Activated CD4-positive, alpha-beta T cell treated with anti-CD3 and anti-CD28 coated beads for 36 hours (primary cell): ENCODE measurements at regions not wholly inside any gene's neighbourhood (a gene's known extent, or its start where the extent isn't known, plus 50 kb on each side); places are given as distances from the start of the nearest gene placed in this dataset.

ENCODE experiments used
- ATAC-seq: fragments of 200-7000 bp; cut with Tn5 transposase; one replicate; pipeline ENCODE4 v1.10.0; 2021; ENCODE audit warnings: mild to moderate bottlenecking, moderate library complexity
- CTCF ChIA-PET: fragments of 350-600 bp; sonication (Branson Sonifier 250); formaldehyde crosslinking; loops from one replicate; lab custom pipeline; 2021; ENCODE audit warnings: antibody characterized with exemption; lab: Charles Lee
- POLR2A ChIA-PET: fragments of 350-600 bp; sonication (Branson Sonifier 250); formaldehyde crosslinking; loops from one replicate; lab custom pipeline; 2021; ENCODE audit warnings: antibody characterized with exemption, inconsistent platforms; lab: Charles Lee
- DNase-seq: peaks from one replicate; pipeline ENCODE4 v3.0.0-alpha.2; 2020
- H3K27ac Mint-ChIP-seq: one replicate; pipeline ENCODE4 v1.8.0; 2021; ENCODE audit warnings: mixed read lengths
- H3K27me3 Mint-ChIP-seq: one replicate; pipeline ENCODE4 v1.8.0; 2021; ENCODE audit warnings: mixed read lengths
- H3K36me3 Mint-ChIP-seq: one replicate; pipeline ENCODE4 v1.8.0; 2021; ENCODE audit warnings: low read depth, mixed read lengths
- H3K4me1 Mint-ChIP-seq: one replicate; pipeline ENCODE4 v1.8.0; 2021; ENCODE audit warnings: mixed read lengths
- H3K4me3 Mint-ChIP-seq: one replicate; pipeline ENCODE4 v1.8.0; 2021; ENCODE audit warnings: mild to moderate bottlenecking, moderate library complexity, mixed read lengths
- H3K9me3 Mint-ChIP-seq: one replicate; pipeline ENCODE4 v1.8.0; 2021; ENCODE audit warnings: low read depth, mixed read lengths
- intact Hi-C, 2 experiments: fragments of 100-400 bp; cut with DNase I in 1 of 2; cut with micrococcal nuclease in 1 of 2; formaldehyde crosslinking; loops; one replicate each; pipeline versions ENCODE4 v1.14.2 to v1.15.1; 2022 to 2024; cut with DNase I, micrococcal nuclease

- H3K4me1 Mint-ChIP-seq: no peaks in the 10 kb centered on the region
- no peaks in the 10 kb centered on the region for H3K27me3 Mint-ChIP-seq
- ATAC-seq (no peak), DNase-seq (no peak)
- no peaks in the 10 kb centered on the region for H3K36me3 Mint-ChIP-seq
- H3K4me3 Mint-ChIP-seq: no peak overlapping the region
- no peak overlapping the region for H3K27ac Mint-ChIP-seq
- intact Hi-C loops: no loop called here
- no peaks in the 10 kb centered on the region for H3K9me3 Mint-ChIP-seq
- ChIA-PET POLR2A (no interaction called here), CTCF (no interaction called here)
Observed at GRCh38 chr13:22263185-22263584, 592.3 kb downstream of the FGF9 start.

GRCh38 chr13:22265563-22265962 is 594.7 kb downstream of the FGF9 start:
- ChIA-PET CTCF (no interaction called here), POLR2A (no interaction called here)
- Mint-ChIP-seq H3K4me3 (no peak overlapping the region), H3K27me3 (no peaks in the 10 kb centered on the region), H3K9me3 (peaks cover 2% of the 10 kb centered on the region), H3K4me1 (no peaks in the 10 kb centered on the region), H3K36me3 (no peaks in the 10 kb centered on the region), H3K27ac (no peak overlapping the region)
- DNase-seq (no peak), ATAC-seq (no peak)
- intact Hi-C loops: no loop called here

GRCh38 chr13:22270881-22271280 is 600.0 kb downstream of the FGF9 start:
- H3K27me3 Mint-ChIP-seq: no peaks in the 10 kb centered on the region
- ChIA-PET CTCF (no interaction called here), POLR2A (no interaction called here)
- H3K9me3 Mint-ChIP-seq: peaks cover 2% of the 10 kb centered on the region
- H3K4me1 Mint-ChIP-seq: no peaks in the 10 kb centered on the region
- intact Hi-C loops: no loop called here
- H3K36me3 Mint-ChIP-seq: no peaks in the 10 kb centered on the region
- H3K27ac Mint-ChIP-seq: no peak overlapping the region
- ATAC-seq (no peak), DNase-seq (no peak)
- H3K4me3 Mint-ChIP-seq: no peak overlapping the region

- ATAC-seq (no peak), DNase-seq (no peak)
- Mint-ChIP-seq H3K9me3 (peaks cover 2% of the 10 kb centered on the region), H3K27me3 (no peaks in the 10 kb centered on the region), H3K27ac (no peak overlapping the region), H3K36me3 (no peaks in the 10 kb centered on the region), H3K4me3 (no peak overlapping the region), H3K4me1 (no peaks in the 10 kb centered on the region)
- intact Hi-C loops: no loop called here
- ChIA-PET POLR2A (no interaction called here), CTCF (no interaction called here)
Observed at GRCh38 chr13:22271903-22272302, 601.0 kb downstream of the FGF9 start.

GRCh38 chr13:22275393-22275792 is 604.5 kb downstream of the FGF9 start:
- Mint-ChIP-seq H3K36me3 (no peaks in the 10 kb centered on the region), H3K27ac (no peak overlapping the region), H3K9me3 (no peaks in the 10 kb centered on the region), H3K27me3 (no peaks in the 10 kb centered on the region), H3K4me3 (no peak overlapping the region), H3K4me1 (peaks cover 6% of the 10 kb centered on the region)
- ATAC-seq: no peak
- intact Hi-C loops: loop anchor here in 1 of 2 experiments (5.0 kb wide), 1 partner anchor 363 kb away; no protein-coding TSS in a partner anchor
- DNase-seq: no peak
- ChIA-PET POLR2A (no interaction called here), CTCF (no interaction called here)

DNA sequence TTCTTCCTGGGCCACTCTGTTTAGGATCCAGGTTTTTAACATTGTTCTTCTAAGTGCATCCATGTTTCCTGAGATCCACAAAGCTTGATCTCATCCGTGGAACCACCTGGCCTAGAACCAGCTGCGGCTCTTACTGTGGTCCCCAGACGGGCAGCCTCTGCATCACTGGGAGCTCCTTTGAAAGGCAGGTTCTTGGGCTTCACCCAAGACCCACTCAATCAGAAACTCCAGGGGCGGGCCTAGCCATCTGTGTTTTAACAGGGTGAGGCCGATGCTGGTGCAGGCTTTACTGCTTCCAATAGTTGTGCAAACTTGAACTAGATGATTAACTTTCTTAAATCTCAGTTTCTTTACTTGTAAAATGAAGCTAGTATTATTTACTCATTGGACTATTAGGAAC is 605.7 kb downstream of the FGF9 start:
- Mint-ChIP-seq H3K36me3 (no peaks in the 10 kb centered on the region), H3K27me3 (no peaks in the 10 kb centered on the region), H3K4me1 (peaks cover 6% of the 10 kb centered on the region), H3K4me3 (no peak overlapping the region), H3K27ac (no peak overlapping the region), H3K9me3 (no peaks in the 10 kb centered on the region)
- intact Hi-C loops: loop anchor here in 1 of 2 experiments (5.0 kb wide), 1 partner anchor 364 kb away; no protein-coding TSS in a partner anchor
- ChIA-PET POLR2A (no interaction called here), CTCF (interaction anchor here (0.9 kb wide), 1 partner anchor 639 kb away, joined by 3 read pairs; no protein-coding TSS in a partner anchor)
- no peak for ATAC-seq
- DNase-seq: no peak

GRCh38 chr13:22278336-22278929 is 607.6 kb downstream of the FGF9 start:
- no peaks in the 10 kb centered on the region for H3K36me3 Mint-ChIP-seq
- peak; percentile 68 for ATAC-seq
- POLR2A ChIA-PET: no interaction called here
- no peak overlapping the region for H3K4me3 Mint-ChIP-seq
- no peak overlapping the region for H3K27ac Mint-ChIP-seq
- intact Hi-C loops: loop anchor here (1.0 to 5.0 kb wide), 5 partner anchors 366 to 640 kb away; no protein-coding TSS in a partner anchor
- CTCF ChIA-PET: interaction anchor here (0.6 to 1.2 kb wide), 2 partner anchors 20 to 517 kb away, joined by 3 read pairs; no protein-coding TSS in a partner anchor
- peak; percentile 79 for DNase-seq
- peaks cover 6% of the 10 kb centered on the region for H3K4me1 Mint-ChIP-seq
- H3K27me3 Mint-ChIP-seq: no peaks in the 10 kb centered on the region
- H3K9me3 Mint-ChIP-seq: no peaks in the 10 kb centered on the region

DNA sequence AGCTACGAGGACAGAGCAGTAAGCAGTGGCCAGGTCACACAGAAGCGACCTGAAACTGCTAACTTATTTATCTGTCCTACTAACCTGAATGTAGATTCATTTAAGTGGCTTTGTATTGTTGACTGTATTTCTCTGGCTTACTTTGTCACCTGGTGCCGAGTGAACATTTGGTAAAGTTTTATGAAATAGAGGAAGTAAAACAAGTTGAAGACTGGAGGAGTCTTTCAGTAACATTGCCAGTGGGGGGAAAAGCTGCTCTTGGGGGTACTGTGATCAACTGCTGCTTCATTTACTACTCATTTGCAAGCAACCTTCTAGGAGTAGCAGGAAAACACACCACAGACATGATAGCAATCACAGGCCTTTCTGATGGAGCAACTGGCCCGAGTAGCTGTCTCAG is 615.0 kb downstream of the FGF9 start:
- Mint-ChIP-seq H3K36me3 (no peaks in the 10 kb centered on the region), H3K27ac (no peak overlapping the region), H3K4me3 (no peak overlapping the region), H3K4me1 (no peaks in the 10 kb centered on the region), H3K9me3 (no peaks in the 10 kb centered on the region), H3K27me3 (peaks cover 6% of the 10 kb centered on the region)
- ATAC-seq (no peak), DNase-seq (no peak)
- ChIA-PET CTCF (no interaction called here), POLR2A (no interaction called here)
- intact Hi-C loops: no loop called here

DNA sequence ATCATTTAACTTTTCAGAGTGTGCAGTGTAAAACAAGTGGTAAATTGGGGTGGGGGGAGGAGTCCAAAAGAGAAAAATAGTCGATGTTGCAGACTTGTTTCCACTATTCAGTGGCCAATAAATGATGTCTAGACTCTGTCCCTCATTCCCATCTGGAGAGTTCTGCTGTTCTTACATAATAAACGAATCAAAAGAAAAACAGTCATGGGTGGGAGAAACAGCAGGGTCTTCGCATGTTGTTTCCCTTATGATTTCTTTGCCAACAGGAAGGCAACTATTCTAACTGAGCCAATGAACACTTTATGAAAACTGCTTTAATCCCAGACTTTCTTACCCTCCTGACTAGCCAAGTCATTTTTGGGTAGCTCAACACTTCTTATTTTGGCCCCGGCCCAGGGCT is 615.5 kb downstream of the FGF9 start:
- ChIA-PET CTCF (interaction anchor here (0.7 kb wide), 2 partner anchors 9 to 353 kb away, joined by 3 read pairs; no protein-coding TSS in a partner anchor), POLR2A (no interaction called here)
- Mint-ChIP-seq H3K4me1 (no peaks in the 10 kb centered on the region), H3K9me3 (no peaks in the 10 kb centered on the region), H3K27me3 (peaks cover 6% of the 10 kb centered on the region), H3K4me3 (no peak overlapping the region), H3K36me3 (no peaks in the 10 kb centered on the region), H3K27ac (no peak overlapping the region)
- intact Hi-C loops: no loop called here
- no peak for ATAC-seq
- no peak for DNase-seq

GRCh38 chr13:22287343-22287920 is 616.6 kb downstream of the FGF9 start:
- H3K27me3 Mint-ChIP-seq: peaks cover 6% of the 10 kb centered on the region
- no peaks in the 10 kb centered on the region for H3K36me3 Mint-ChIP-seq
- intact Hi-C loops: no loop called here
- no peak overlapping the region for H3K27ac Mint-ChIP-seq
- H3K9me3 Mint-ChIP-seq: no peaks in the 10 kb centered on the region
- H3K4me1 Mint-ChIP-seq: no peaks in the 10 kb centered on the region
- ChIA-PET CTCF (no interaction called here), POLR2A (no interaction called here)
- DNase-seq: no peak
- H3K4me3 Mint-ChIP-seq: no peak overlapping the region
- no peak for ATAC-seq

- intact Hi-C loops: no loop called here
- H3K36me3 Mint-ChIP-seq: no peaks in the 10 kb centered on the region
- no peak for ATAC-seq
- H3K27me3 Mint-ChIP-seq: peaks cover 6% of the 10 kb centered on the region
- ChIA-PET POLR2A (no interaction called here), CTCF (no interaction called here)
- no peak for DNase-seq
- no peak overlapping the region for H3K27ac Mint-ChIP-seq
- no peaks in the 10 kb centered on the region for H3K9me3 Mint-ChIP-seq
- no peak overlapping the region for H3K4me3 Mint-ChIP-seq
- H3K4me1 Mint-ChIP-seq: no peaks in the 10 kb centered on the region
Observed at GRCh38 chr13:22288496-22288895, 617.6 kb downstream of the FGF9 start.

GRCh38 chr13:22289711-22290110 is 618.8 kb downstream of the FGF9 start:
- Mint-ChIP-seq H3K27me3 (peaks cover 6% of the 10 kb centered on the region), H3K36me3 (no peaks in the 10 kb centered on the region), H3K4me1 (no peaks in the 10 kb centered on the region), H3K9me3 (no peaks in the 10 kb centered on the region), H3K27ac (no peak overlapping the region), H3K4me3 (no peak overlapping the region)
- ATAC-seq: no peak
- DNase-seq: no peak
- intact Hi-C loops: no loop called here
- ChIA-PET CTCF (interaction anchor here (0.7 kb wide), 1 partner anchor 506 kb away, joined by 4 read pairs; no protein-coding TSS in a partner anchor), POLR2A (no interaction called here)
